HG02623 (cell line): ENCODE measurements at regions not wholly inside any gene's neighbourhood (a gene's known extent, or its start where the extent isn't known, plus 50 kb on each side); places are given as distances from the start of the nearest gene placed in this dataset.
A peak's percentile ranks its signal among the peaks of the same experiment; 100 is the strongest.

Source experiments
- ATAC-seq: cut with Tn5 transposase; IDR thresholded peaks from one replicate; pipeline ENCODE4 v1.9.1; 2021; ENCODE audit warnings: moderate library complexity; ENCODE audit not compliant: unreplicated experiment

GRCh38 chr1:119298687-119299303 lies 69.8 kb upstream of the HAO2 start:
- ATAC-seq, result no peak

DNA sequence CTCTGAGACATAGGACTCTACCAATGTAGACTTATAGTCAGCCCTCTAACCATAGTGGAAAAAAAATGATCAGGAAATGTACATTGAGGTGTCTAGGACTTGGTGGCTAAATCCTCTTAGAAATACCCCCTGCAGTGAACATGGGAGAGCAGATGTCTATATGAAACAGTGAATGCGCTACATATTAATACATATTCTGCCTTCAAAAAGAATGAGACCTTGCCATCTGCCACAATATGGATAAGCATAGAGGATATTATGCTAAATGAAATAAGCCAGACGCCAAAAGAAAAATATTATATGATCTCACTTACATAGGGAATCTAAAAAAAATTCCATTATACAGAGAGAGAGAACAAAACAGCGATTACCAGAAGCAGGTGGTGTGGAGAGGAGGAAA lies 66.6 kb upstream of the HAO2 start:
- ATAC-seq, result no peak

GRCh38 chr1:119308130-119308700 lies 60.4 kb upstream of the HAO2 start:
- ATAC-seq, result no peak

GRCh38 chr1:119308806-119309205 lies 59.8 kb upstream of the HAO2 start:
- no peak for ATAC-seq

- ATAC-seq, result no peak
Measured at GRCh38 chr1:119310301-119310700, 58.3 kb upstream of the HAO2 start.

- no peak for ATAC-seq
Measured at GRCh38 chr1:119312500-119312899, 56.1 kb upstream of the HAO2 start.

DNA sequence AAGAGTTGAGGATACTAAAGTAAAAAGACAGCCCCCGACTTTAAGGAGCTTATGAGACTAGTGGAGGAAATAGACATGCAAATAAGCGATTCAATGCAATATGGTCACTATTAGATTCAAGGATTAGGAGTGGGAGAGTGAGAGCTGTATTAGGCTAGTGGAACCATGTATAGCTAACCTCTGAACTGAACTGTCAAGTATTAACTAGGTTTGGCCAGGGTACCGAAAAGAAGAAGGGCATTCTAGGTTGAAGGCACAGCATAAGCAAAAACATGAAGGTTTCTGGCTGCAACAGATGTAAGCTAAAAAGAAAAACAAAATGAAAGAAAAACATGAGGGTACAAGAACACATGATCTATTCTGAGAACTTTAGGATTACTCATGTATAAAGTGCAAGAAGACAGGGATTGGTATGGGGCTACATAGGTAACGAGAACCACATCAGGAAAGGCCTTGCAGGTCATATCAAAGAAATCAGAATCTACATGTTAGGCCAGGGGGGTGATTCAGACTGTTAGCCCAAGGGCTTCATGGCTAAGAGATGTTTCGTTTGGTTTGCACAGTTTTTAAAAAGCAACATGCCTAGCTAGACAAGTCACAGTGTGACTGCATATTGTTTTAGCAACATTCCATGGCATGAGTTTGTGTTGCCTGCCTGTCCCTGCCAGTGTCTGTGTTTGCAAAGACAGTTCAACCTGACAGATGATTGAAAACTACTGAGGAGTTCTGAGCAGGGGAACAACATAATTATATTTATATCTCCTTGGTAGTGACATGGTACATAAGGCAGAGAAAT lies 54.4 kb upstream of the HAO2 start:
- no peak for ATAC-seq

GRCh38 chr1:119316870-119317416 lies 51.6 kb upstream of the HAO2 start:
- ATAC-seq, result no peak

DNA sequence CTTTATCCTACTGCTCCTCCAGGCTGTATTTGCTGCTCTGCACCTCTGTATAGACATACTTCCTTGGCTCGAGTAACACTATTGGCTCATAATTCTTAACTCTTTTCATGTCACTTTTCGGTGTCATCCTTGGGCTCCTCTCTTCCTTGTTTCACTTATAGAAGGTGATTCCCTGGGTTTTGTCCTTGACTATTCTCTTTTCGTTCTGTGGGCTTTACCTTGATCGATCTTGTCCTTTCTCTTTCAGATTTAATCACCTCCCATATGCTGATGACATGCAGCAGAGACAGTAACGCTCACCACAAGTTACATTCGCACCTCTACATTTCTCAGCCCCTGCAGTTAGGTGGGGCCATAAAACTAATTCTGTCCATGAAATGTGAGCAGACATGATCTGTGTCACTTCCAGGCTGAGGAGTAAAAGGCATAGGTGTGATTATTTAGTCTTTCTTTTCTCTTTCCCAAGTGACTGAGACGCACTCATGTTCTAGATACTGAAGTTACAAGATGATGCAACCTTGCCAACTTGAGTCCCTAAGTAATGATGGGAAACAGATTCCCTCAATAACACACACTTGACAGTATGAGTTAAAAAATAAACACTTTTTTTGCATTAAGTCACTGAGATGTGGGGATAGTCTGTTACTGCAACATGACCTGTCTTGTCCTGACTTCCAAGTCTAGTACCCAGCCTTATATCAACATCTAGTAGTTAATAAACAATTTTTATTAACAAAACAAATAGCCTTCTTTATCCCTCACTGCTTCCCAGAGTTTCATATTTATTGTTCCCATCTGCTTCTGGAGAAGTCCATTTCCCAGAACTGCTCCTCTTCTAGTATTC lies 49.9 kb upstream of the HAO2 start:
- ATAC-seq, result peak; percentile 67
